Activated CD4-positive, CD25-positive, alpha-beta regulatory T cell treated with anti-CD3 and anti-CD28 coated beads, Interleukin-2, amount 50 U/mL, for 16 hours (primary cell): ENCODE measurements at regions not wholly inside any gene's neighbourhood (a gene's known extent, or its start where the extent isn't known, plus 50 kb on each side); places are given as distances from the start of the nearest gene placed in this dataset.

ENCODE experiments used
- DNase-seq: peaks from one replicate; pipeline ENCODE4 v3.0.0-alpha.2; 2020; ENCODE audit warnings: low read depth, low spot score

- DNase-seq: no peak
These were observed 322.4 kb upstream of the CPEB2 start for GRCh38 chr4:14679906-14680305.

- no peak for DNase-seq
These were observed 321.0 kb upstream of the CPEB2 start for GRCh38 chr4:14681330-14681729.

GRCh38 chr4:14693728-14694127, 308.6 kb upstream of the CPEB2 start:
- DNase-seq: no peak

GRCh38 chr4:14695095-14695845, 307.0 kb upstream of the CPEB2 start:
- no peak for DNase-seq

GRCh38 chr4:14700083-14700482, 302.2 kb upstream of the CPEB2 start:
- no peak for DNase-seq

- DNase-seq: no peak
These were observed 301.7 kb upstream of the CPEB2 start for GRCh38 chr4:14700544-14700943.

GRCh38 chr4:14701389-14701788, 300.9 kb upstream of the CPEB2 start:
- no peak for DNase-seq

- no peak for DNase-seq
These were observed 300.4 kb upstream of the CPEB2 start for GRCh38 chr4:14701896-14702295.

GRCh38 chr4:14708574-14708973, 293.7 kb upstream of the CPEB2 start:
- no peak for DNase-seq

GRCh38 chr4:14711259-14711658, 291.0 kb upstream of the CPEB2 start:
- no peak for DNase-seq

GRCh38 chr4:14716691-14717090, 285.6 kb upstream of the CPEB2 start:
- no peak for DNase-seq

- DNase-seq: no peak
These were observed 283.2 kb upstream of the CPEB2 start for GRCh38 chr4:14719053-14719452.

- DNase-seq: no peak
These were observed 275.8 kb upstream of the CPEB2 start for GRCh38 chr4:14726441-14726840.

- DNase-seq: no peak
These were observed 275.4 kb upstream of the CPEB2 start for GRCh38 chr4:14726877-14727361.

GRCh38 chr4:14729282-14730000, 272.8 kb upstream of the CPEB2 start:
- DNase-seq: no peak

- DNase-seq: no peak
These were observed 260.2 kb upstream of the CPEB2 start for GRCh38 chr4:14742054-14742453.

- DNase-seq: no peak
These were observed 259.1 kb upstream of the CPEB2 start for GRCh38 chr4:14743172-14743571.

- DNase-seq: no peak
These were observed 258.7 kb upstream of the CPEB2 start for GRCh38 chr4:14743601-14744000.

GRCh38 chr4:14744346-14744745, 257.9 kb upstream of the CPEB2 start:
- no peak for DNase-seq

GRCh38 chr4:14749910-14750309, 252.4 kb upstream of the CPEB2 start:
- no peak for DNase-seq

GRCh38 chr4:14752341-14753046, 249.8 kb upstream of the CPEB2 start:
- DNase-seq: no peak

GRCh38 chr4:14767142-14767541, 235.1 kb upstream of the CPEB2 start:
- no peak for DNase-seq
